ENCODE measurements at regions not wholly inside any gene's neighbourhood (a gene's known extent, or its start where the extent isn't known, plus 50 kb on each side); places are given as distances from the start of the nearest gene placed in this dataset.

DNA sequence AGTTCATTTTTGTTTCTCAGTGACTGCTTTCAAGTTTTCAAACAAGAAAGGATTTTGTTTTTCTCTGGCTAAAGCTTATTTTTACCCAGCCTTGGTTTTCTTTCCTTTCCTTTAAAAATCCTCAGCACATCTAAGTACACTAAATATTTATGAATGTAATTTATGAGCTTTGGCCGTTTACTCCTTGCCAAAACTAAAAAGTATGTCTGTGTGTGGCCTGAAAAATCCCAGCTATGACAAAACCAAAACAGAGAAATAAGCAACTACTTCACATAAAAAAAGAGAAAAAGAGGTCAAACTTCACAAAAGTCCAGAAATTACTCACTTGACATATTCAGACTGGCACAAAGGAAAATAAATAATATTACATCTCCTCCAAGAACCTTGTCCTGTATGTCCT is 365.1 kb upstream of the NFE2L3 start:
- H3K36me3 ChIP-seq (ENCODE audit: control insufficient read depth in 1 of 2, insufficient read depth in 2 of 2, low read length in 2 of 2) = no peaks in the 10 kb centered on the region
- no peak overlapping the region for H2AFZ ChIP-seq (ENCODE audit: low read depth, low read length, poor library complexity, severe bottlenecking)
- H3K9me3 ChIP-seq (ENCODE audit: control insufficient read depth in 1 of 2, insufficient read depth in 1 of 2, low read depth in 1 of 2, low read length in 2 of 2) = no peaks in the 10 kb centered on the region
- no peak overlapping the region for H3K27ac ChIP-seq (ENCODE audit: low read depth, low read length)
- ATAC-seq = no peak
- no peak for TF ChIP-seq EZH2phosphoT487 (IDR thresholded peaks at IDR 0.05; ENCODE audit: borderline replicate concordance)
- no peak for TF ChIP-seq FOSL1 (IDR thresholded peaks at IDR 0.05; ENCODE audit: low read depth)
- TF ChIP-seq JUND (IDR thresholded peaks at IDR 0.05) = no peak
- no peak for TF ChIP-seq ELF1 (IDR thresholded peaks at IDR 0.05; ENCODE audit: borderline replicate concordance, low read depth)
- no peak for TF ChIP-seq SIN3A (IDR thresholded peaks at IDR 0.05; ENCODE audit: low read depth)
- TF ChIP-seq ZBTB33 (IDR thresholded peaks at IDR 0.05; ENCODE audit: extremely low read depth, insufficient replicate concordance, low read length) = no peak
- no peak for TF ChIP-seq POLR2AphosphoS5 (IDR thresholded peaks at IDR 0.05; ENCODE audit: low read depth, low read length)
- no peak for TF ChIP-seq SRF (IDR thresholded peaks at IDR 0.05; ENCODE audit: low read depth)
- no peak for TF ChIP-seq ZNF274 (IDR thresholded peaks at IDR 0.05; ENCODE audit: low read depth, low read length)
- no peak for TF ChIP-seq SP1 (IDR thresholded peaks at IDR 0.05; ENCODE audit: low read depth)
- no TSS peak for BruUV-seq (replicated peaks)
- ChIA-PET POLR2A (no interaction called here), CTCF (no interaction called here), RAD21 (ENCODE audit: low non-redundant PET in 1 of 2, low total read pairs in 2 of 2, uncharacterized antibody in 2 of 2, unreplicated experiment in 2 of 2) (no interaction called here)
- intact Hi-C loops (cut with micrococcal nuclease) = no loop called here
- no peak overlapping the region for H3K4me3 ChIP-seq (replicated peaks in 1 of 2; ENCODE audit: low read depth in 1 of 2, low read length in 2 of 2)
- H3K4me2 ChIP-seq (ENCODE audit: low read length) = no peak overlapping the region
- no peaks in the 10 kb centered on the region for H4K20me1 ChIP-seq (ENCODE audit: insufficient read depth)
- peaks cover 39% of the 10 kb centered on the region for H3K27me3 ChIP-seq (ENCODE audit: insufficient read depth, low read length)
- H3K9ac ChIP-seq (ENCODE audit: low read length) = no peak overlapping the region
- no peaks in the 10 kb centered on the region for H3K79me2 ChIP-seq (ENCODE audit: insufficient read depth, low read length)
- no peak for DNase-seq (ENCODE audit: low read depth, low spot score)
- H3K9me2 ChIP-seq (ENCODE audit: insufficient read depth) = no peaks in the 10 kb centered on the region
- no peaks in the 10 kb centered on the region for H3K4me1 ChIP-seq (ENCODE audit: control insufficient read depth in 1 of 2, insufficient read depth in 2 of 2, low read length in 2 of 2)

GRCh38 chr7:25787336-25787735 is 364.7 kb upstream of the NFE2L3 start:
- CTCF ChIA-PET = no interaction called here
- RAD21 ChIA-PET (ENCODE audit: low non-redundant PET in 1 of 2, low total read pairs in 2 of 2, uncharacterized antibody in 2 of 2, unreplicated experiment in 2 of 2) = no interaction called here
- H3K9me3 ChIP-seq (ENCODE audit: control insufficient read depth in 1 of 2, insufficient read depth in 1 of 2, low read depth in 1 of 2, low read length in 2 of 2) = no peaks in the 10 kb centered on the region
- H3K27me3 ChIP-seq (ENCODE audit: insufficient read depth, low read length) = peaks cover 41% of the 10 kb centered on the region
- H3K4me3 ChIP-seq (replicated peaks in 1 of 2; ENCODE audit: low read depth in 1 of 2, low read length in 2 of 2) = no peak overlapping the region
- no peaks in the 10 kb centered on the region for H3K36me3 ChIP-seq (ENCODE audit: control insufficient read depth in 1 of 2, insufficient read depth in 2 of 2, low read length in 2 of 2)
- no peaks in the 10 kb centered on the region for H4K20me1 ChIP-seq (ENCODE audit: insufficient read depth)
- H3K27ac ChIP-seq (ENCODE audit: low read depth, low read length) = no peak overlapping the region
- H3K9me2 ChIP-seq (ENCODE audit: insufficient read depth) = no peaks in the 10 kb centered on the region
- ATAC-seq = no peak
- H2AFZ ChIP-seq (ENCODE audit: low read depth, low read length, poor library complexity, severe bottlenecking) = no peak overlapping the region
- intact Hi-C loops (cut with micrococcal nuclease) = no loop called here
- no peaks in the 10 kb centered on the region for H3K79me2 ChIP-seq (ENCODE audit: insufficient read depth, low read length)
- no peak for DNase-seq (ENCODE audit: low read depth, low spot score)
- H3K9ac ChIP-seq (ENCODE audit: low read length) = no peak overlapping the region
- POLR2A ChIA-PET = no interaction called here
- BruUV-seq (replicated peaks) = no TSS peak
- H3K4me1 ChIP-seq (ENCODE audit: control insufficient read depth in 1 of 2, insufficient read depth in 2 of 2, low read length in 2 of 2) = no peaks in the 10 kb centered on the region
- H3K4me2 ChIP-seq (ENCODE audit: low read length) = no peak overlapping the region
- no peak for TF ChIP-seq EZH2 (IDR thresholded peaks at IDR 0.05)
- TF ChIP-seq, protein P1, sequence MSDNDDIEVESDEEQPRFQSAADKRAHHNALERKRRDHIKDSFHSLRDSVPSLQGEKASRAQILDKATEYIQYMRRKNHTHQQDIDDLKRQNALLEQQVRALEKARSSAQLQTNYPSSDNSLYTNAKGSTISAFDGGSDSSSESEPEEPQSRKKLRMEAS (IDR thresholded peaks at IDR 0.05) = no peak
- no peak for TF ChIP-seq POLR2AphosphoS5 (IDR thresholded peaks at IDR 0.05; ENCODE audit: low read depth, low read length)
- TF ChIP-seq TCF7L2 (IDR thresholded peaks at IDR 0.05; ENCODE audit: borderline replicate concordance, extremely low read depth, insufficient read depth, insufficient read length) = no peak
- no peak for TF ChIP-seq ZFX (IDR thresholded peaks at IDR 0.05)
- no peak for TF ChIP-seq SP1 (IDR thresholded peaks at IDR 0.05; ENCODE audit: low read depth)
- TF ChIP-seq, protein P2, sequence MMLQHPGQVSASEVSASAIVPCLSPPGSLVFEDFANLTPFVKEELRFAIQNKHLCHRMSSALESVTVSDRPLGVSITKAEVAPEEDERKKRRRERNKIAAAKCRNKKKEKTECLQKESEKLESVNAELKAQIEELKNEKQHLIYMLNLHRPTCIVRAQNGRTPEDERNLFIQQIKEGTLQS (IDR thresholded peaks at IDR 0.05) = no peak
- TF ChIP-seq CTCF (IDR thresholded peaks at IDR 0.05 in 2 of 3, conservative IDR thresholded peaks at IDR 0.05 in 1 of 3; ENCODE audit: borderline replicate concordance in 1 of 3, insufficient read depth in 1 of 3, low read depth in 2 of 3, low read length in 2 of 3) = no peak
- no peak for TF ChIP-seq EGR1 (IDR thresholded peaks at IDR 0.05; ENCODE audit: low read depth)
- TF ChIP-seq POLR2A (IDR thresholded peaks at IDR 0.05; ENCODE audit: borderline replicate concordance, extremely low read depth, insufficient read depth, insufficient read length) = no peak
- TF ChIP-seq SIN3A (IDR thresholded peaks at IDR 0.05; ENCODE audit: low read depth) = no peak

Data from HCT116 (cell line).